ENCODE measurements at regions not wholly inside any gene's neighbourhood (a gene's known extent, or its start where the extent isn't known, plus 50 kb on each side); places are given as distances from the start of the nearest gene placed in this dataset.

DNA sequence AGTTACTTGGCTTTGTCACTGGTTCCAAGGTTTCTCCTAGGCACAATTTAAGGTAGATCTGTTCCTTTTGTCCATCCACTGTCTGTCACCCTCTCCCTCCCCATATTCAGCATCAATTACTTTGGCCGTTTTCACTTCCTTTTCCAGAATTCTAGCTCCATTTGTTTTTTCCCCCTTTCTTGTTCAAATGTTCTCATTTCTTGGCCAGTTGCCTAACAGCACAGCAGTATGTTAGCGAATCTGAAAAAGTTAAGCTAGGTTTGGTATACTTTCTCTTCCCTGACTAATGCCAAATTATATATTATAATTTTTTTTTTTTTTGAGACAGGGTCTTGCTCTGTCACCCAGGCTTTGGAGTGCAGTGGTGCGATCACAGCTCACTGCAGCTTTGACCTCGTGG, 409.1 kb upstream of the TEX13C start (continued):
- TF ChIP-seq, protein P1, sequence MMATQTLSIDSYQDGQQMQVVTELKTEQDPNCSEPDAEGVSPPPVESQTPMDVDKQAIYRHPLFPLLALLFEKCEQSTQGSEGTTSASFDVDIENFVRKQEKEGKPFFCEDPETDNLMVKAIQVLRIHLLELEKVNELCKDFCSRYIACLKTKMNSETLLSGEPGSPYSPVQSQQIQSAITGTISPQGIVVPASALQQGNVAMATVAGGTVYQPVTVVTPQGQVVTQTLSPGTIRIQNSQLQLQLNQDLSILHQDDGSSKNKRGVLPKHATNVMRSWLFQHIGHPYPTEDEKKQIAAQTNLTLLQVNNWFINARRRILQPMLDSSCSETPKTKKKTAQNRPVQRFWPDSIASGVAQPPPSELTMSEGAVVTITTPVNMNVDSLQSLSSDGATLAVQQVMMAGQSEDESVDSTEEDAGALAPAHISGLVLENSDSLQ (IDR thresholded peaks at IDR 0.05), result no peak
- TF ChIP-seq, protein P2, sequence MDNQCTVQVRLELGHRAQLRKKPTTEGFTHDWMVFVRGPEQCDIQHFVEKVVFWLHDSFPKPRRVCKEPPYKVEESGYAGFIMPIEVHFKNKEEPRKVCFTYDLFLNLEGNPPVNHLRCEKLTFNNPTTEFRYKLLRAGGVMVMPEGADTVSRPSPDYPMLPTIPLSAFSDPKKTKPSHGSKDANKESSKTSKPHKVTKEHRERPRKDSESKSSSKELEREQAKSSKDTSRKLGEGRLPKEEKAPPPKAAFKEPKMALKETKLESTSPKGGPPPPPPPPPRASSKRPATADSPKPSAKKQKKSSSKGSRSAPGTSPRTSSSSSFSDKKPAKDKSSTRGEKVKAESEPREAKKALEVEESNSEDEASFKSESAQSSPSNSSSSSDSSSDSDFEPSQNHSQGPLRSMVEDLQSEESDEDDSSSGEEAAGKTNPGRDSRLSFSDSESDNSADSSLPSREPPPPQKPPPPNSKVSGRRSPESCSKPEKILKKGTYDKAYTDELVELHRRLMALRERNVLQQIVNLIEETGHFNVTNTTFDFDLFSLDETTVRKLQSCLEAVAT (IDR thresholded peaks at IDR 0.05), result no peak
- TF ChIP-seq TAF1 (IDR thresholded peaks at IDR 0.05; ENCODE audit: borderline replicate concordance, low read depth, low read length) (no peak), GABPA (IDR thresholded peaks at IDR 0.05; ENCODE audit: low read depth) (no peak), SREBF2 (IDR thresholded peaks at IDR 0.05; ENCODE audit: low read length) (no peak), SP1 (IDR thresholded peaks at IDR 0.05; ENCODE audit: low read depth, low read length) (no peak), TCF12 (IDR thresholded peaks at IDR 0.05; ENCODE audit: low read depth, low read length) (no peak)
- TF ChIP-seq, protein P3, sequence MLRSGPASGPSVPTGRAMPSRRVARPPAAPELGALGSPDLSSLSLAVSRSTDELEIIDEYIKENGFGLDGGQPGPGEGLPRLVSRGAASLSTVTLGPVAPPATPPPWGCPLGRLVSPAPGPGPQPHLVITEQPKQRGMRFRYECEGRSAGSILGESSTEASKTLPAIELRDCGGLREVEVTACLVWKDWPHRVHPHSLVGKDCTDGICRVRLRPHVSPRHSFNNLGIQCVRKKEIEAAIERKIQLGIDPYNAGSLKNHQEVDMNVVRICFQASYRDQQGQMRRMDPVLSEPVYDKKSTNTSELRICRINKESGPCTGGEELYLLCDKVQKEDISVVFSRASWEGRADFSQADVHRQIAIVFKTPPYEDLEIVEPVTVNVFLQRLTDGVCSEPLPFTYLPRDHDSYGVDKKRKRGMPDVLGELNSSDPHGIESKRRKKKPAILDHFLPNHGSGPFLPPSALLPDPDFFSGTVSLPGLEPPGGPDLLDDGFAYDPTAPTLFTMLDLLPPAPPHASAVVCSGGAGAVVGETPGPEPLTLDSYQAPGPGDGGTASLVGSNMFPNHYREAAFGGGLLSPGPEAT (IDR thresholded peaks at IDR 0.05; ENCODE audit: low read depth), result no peak

DNA sequence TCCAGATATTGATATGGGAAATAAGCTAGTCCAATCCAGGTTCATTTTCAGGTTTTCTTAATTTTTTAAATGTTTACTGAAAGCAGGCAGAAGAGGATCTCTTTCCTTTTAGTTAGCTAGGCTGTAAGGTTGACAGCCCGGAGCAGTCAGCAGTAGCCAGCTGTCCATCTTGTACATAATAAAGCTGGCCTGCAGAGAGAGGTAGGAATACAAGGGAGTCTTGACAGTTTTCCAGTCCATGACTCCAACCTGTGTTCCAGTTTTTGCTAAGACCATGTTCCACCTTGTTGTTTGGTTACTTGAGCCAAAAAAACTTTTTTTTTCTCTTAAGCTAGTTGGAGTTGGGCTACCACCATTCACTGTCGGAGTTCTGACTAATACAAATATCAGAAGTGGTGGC, 402.7 kb upstream of the TEX13C start:
- RAD21 ChIA-PET (ENCODE audit: unreplicated experiment), result no interaction called here
- Histone ChIP-seq H3K4me1 (ENCODE audit: control insufficient read depth, insufficient read depth, low read length) (no peaks in the 10 kb centered on the region), H2AFZ (ENCODE audit: control insufficient read depth, low read depth, low read length) (no peak overlapping the region), H3K27me3 (replicated peaks in 1 of 2; ENCODE audit: control insufficient read depth in 2 of 2, insufficient read depth in 2 of 2, low read length in 1 of 2) (no peaks in the 10 kb centered on the region), H3K9ac (ENCODE audit: control insufficient read depth, insufficient read depth, low read length) (no peak overlapping the region), H3K79me2 (ENCODE audit: control insufficient read depth, insufficient read depth, low read length) (no peaks in the 10 kb centered on the region), H3K4me2 (ENCODE audit: control insufficient read depth, insufficient read depth) (no peak overlapping the region), H3K9me3 (replicated peaks; ENCODE audit: control insufficient read depth, insufficient read depth, low read length) (no peaks in the 10 kb centered on the region), H4K20me1 (ENCODE audit: control insufficient read depth, insufficient read depth) (no peaks in the 10 kb centered on the region), H3K4me3 (no peak overlapping the region), H3K36me3 (ENCODE audit: control insufficient read depth in 2 of 2, insufficient read depth in 2 of 2, low read length in 1 of 2) (no peaks in the 10 kb centered on the region), H3K27ac (ENCODE audit: control insufficient read depth, insufficient read depth) (no peak overlapping the region)
- no TSS peak for BruUV-seq (replicated peaks)
- POLR2A ChIA-PET, result no interaction called here
- TF ChIP-seq, protein P4, sequence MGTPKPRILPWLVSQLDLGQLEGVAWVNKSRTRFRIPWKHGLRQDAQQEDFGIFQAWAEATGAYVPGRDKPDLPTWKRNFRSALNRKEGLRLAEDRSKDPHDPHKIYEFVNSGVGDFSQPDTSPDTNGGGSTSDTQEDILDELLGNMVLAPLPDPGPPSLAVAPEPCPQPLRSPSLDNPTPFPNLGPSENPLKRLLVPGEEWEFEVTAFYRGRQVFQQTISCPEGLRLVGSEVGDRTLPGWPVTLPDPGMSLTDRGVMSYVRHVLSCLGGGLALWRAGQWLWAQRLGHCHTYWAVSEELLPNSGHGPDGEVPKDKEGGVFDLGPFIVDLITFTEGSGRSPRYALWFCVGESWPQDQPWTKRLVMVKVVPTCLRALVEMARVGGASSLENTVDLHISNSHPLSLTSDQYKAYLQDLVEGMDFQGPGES (IDR thresholded peaks at IDR 0.05), result no peak
- TF ChIP-seq SUZ12 (IDR thresholded peaks at IDR 0.05; ENCODE audit: unreplicated experiment) (no peak), BMI1 (IDR thresholded peaks at IDR 0.05; ENCODE audit: borderline replicate concordance) (no peak), STAT1 (conservative IDR thresholded peaks at IDR 0.05) (no peak), SMARCA5 (IDR thresholded peaks at IDR 0.05) (no peak)
- intact Hi-C loops (cut with micrococcal nuclease; ENCODE audit: unreplicated experiment) (no loop called here), in situ Hi-C loops (cut with MboI) (no loop called here)
- CTCF ChIA-PET, result interaction anchor here (0.6 kb wide), 1 partner anchor 1976 kb away, joined by 3 read pairs; no protein-coding TSS in a partner anchor
- SMC1A ChIA-PET (ENCODE audit: uncharacterized antibody, unreplicated experiment), result no interaction called here
- 18% methylated on average over 2 of the region's 2 CpGs for WGBS (ENCODE audit: insufficient coverage, insufficient replicate concordance, low lambda C conversion rate, missing lambda C conversion rate)
- ATAC-seq, result no peak
- no peak for DNase-seq (ENCODE audit: low read depth, low spot score)
- FAIRE-seq, result no peak
